Karpas-422 (cell line): ENCODE measurements at regions not wholly inside any gene's neighbourhood (a gene's known extent, or its start where the extent isn't known, plus 50 kb on each side); places are given as distances from the start of the nearest gene placed in this dataset.

Source experiments
- DNase-seq: peaks from one replicate; pipeline ENCODE4 v3.0.0-alpha.2; 2015
- H2AFZ ChIP-seq: fragments of 200-600 bp; sonication (generic); 2 replicates; pipeline ENCODE4 v1.6.1; 2014; ENCODE audit warnings: antibody characterized with exemption, low read length, mixed read lengths
- H3K27ac ChIP-seq: fragments of 200-600 bp; sonication (generic); 2 replicates; pipeline ENCODE4 v1.5.1; 2014; ENCODE audit warnings: mild to moderate bottlenecking, low read length, moderate library complexity
- H3K27me3 ChIP-seq: fragments of 200-600 bp; sonication (generic); 2 replicates; pipeline ENCODE4 v1.6.1; 2014; ENCODE audit warnings: low read length, mixed read lengths
- H3K36me3 ChIP-seq: fragments of 200-600 bp; sonication (generic); 2 replicates; pipeline ENCODE4 v1.6.1; 2014; ENCODE audit warnings: low read length, mixed read lengths; ENCODE audit not compliant: insufficient read depth
- H3K4me1 ChIP-seq: fragments of 200-600 bp; sonication (generic); 2 replicates; pipeline ENCODE4 v1.6.1; 2014; ENCODE audit warnings: mild to moderate bottlenecking, low read length, mixed read lengths
- H3K4me2 ChIP-seq: fragments of 200-600 bp; sonication (generic); 2 replicates; pipeline ENCODE4 v1.6.1; 2014; ENCODE audit warnings: low read length, low read depth, mild to moderate bottlenecking; ENCODE audit not compliant: poor library complexity, severe bottlenecking
- H3K4me3 ChIP-seq: fragments of 200-600 bp; sonication (generic); 2 replicates; pipeline ENCODE4 v1.5.1; 2014; ENCODE audit warnings: mild to moderate bottlenecking, antibody characterized with exemption, low read length, mixed read lengths
- H3K79me2 ChIP-seq: fragments of 200-600 bp; sonication (generic); 2 replicates; pipeline ENCODE4 v1.6.1; 2014; ENCODE audit warnings: mild to moderate bottlenecking, low read length, mixed read lengths
- H3K9ac ChIP-seq: fragments of 200-600 bp; sonication (generic); 2 replicates; pipeline ENCODE4 v1.6.0; 2014; ENCODE audit warnings: low read length
- H3K9me2 ChIP-seq: fragments of 200-600 bp; sonication (generic), shearing (Covaris generic); replicated peaks from 2 replicates; pipeline ENCODE4 v1.6.0; 2014; ENCODE audit warnings: mild to moderate bottlenecking, low read length, moderate library complexity; ENCODE audit not compliant: insufficient read depth
- H3K9me3 ChIP-seq: fragments of 300-700, 200-600 bp; sonication (generic); 2 replicates; pipeline ENCODE4 v1.6.1; 2014; ENCODE audit warnings: low read length, mixed read lengths
- H4K20me1 ChIP-seq: fragments of 200-600 bp; sonication (generic); 2 replicates; pipeline ENCODE4 v1.6.1; 2014; ENCODE audit warnings: mild to moderate bottlenecking, antibody characterized with exemption, low read length, low read depth; ENCODE audit not compliant: insufficient read depth

- peaks cover 98% of the 10 kb centered on the region for H3K4me1 ChIP-seq
Measured at GRCh38 chr5:124647352-124647751, 99.1 kb downstream of the ZNF608 start.

DNA sequence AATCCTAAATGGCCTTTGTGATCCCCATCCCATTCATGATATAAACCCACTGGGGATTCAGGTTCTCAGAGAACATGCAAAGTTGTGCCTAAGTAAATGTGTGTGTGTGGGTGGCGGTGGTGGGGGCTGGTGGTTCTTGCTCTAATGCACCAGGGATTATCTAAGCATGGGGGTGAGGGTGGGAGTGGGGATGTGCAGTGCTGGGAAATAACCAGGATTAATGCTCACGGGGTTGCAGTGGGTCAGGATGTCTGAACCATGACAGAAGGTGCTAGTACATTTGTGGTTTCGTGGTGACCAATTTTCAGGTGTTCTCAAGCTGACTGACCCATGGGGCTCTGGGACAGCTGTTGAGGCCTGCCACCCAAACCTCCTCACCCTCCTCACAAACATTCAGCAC is 101.0 kb downstream of the ZNF608 start:
- no peak overlapping the region for H2AFZ ChIP-seq
- peak; percentile 73 for DNase-seq
- no peaks in the 10 kb centered on the region for H3K36me3 ChIP-seq
- H3K4me1 ChIP-seq, result peaks cover 88% of the 10 kb centered on the region
- no peaks in the 10 kb centered on the region for H3K27me3 ChIP-seq
- H3K9me3 ChIP-seq, result no peaks in the 10 kb centered on the region
- H3K9ac ChIP-seq, result peak overlapping the region; percentile 49
- H4K20me1 ChIP-seq, result no peaks in the 10 kb centered on the region
- H3K27ac ChIP-seq, result peak overlapping the region; percentile 81
- H3K4me2 ChIP-seq, result peak overlapping the region; percentile 55
- H3K4me3 ChIP-seq, result peak overlapping the region; percentile 26; the same call in 1 of the 2 replicates
- no peaks in the 10 kb centered on the region for H3K9me2 ChIP-seq
- no peaks in the 10 kb centered on the region for H3K79me2 ChIP-seq

More at GRCh38 chr5:124647352-124647751, 99.1 kb downstream of the ZNF608 start:
- Histone ChIP-seq H3K27ac (0 out of 2 replicates have a peak overlapping the region, but pooled peaks have one; percentile 81), H3K79me2 (no peaks in the 10 kb centered on the region), H4K20me1 (no peaks in the 10 kb centered on the region), H3K9ac (no peak overlapping the region), H3K27me3 (no peaks in the 10 kb centered on the region), H3K4me2 (peak overlapping the region; percentile 55), H3K4me3 (no peak overlapping the region), H3K9me2 (no peaks in the 10 kb centered on the region), H2AFZ (no peak overlapping the region), H3K9me3 (no peaks in the 10 kb centered on the region), H3K36me3 (no peaks in the 10 kb centered on the region)
- no peak for DNase-seq

- Histone ChIP-seq H4K20me1 (no peaks in the 10 kb centered on the region), H3K9me3 (no peaks in the 10 kb centered on the region), H3K36me3 (no peaks in the 10 kb centered on the region), H3K9me2 (no peaks in the 10 kb centered on the region), H3K4me1 (peaks cover 81% of the 10 kb centered on the region), H2AFZ (no peak overlapping the region), H3K4me2 (peak overlapping the region; percentile 55), H3K4me3 (no peak overlapping the region), H3K27ac (peak overlapping the region; percentile 81), H3K9ac (no peak overlapping the region), H3K79me2 (no peaks in the 10 kb centered on the region), H3K27me3 (no peaks in the 10 kb centered on the region)
- no peak for DNase-seq
Measured at GRCh38 chr5:124644582-124644981, 101.9 kb downstream of the ZNF608 start.

DNA sequence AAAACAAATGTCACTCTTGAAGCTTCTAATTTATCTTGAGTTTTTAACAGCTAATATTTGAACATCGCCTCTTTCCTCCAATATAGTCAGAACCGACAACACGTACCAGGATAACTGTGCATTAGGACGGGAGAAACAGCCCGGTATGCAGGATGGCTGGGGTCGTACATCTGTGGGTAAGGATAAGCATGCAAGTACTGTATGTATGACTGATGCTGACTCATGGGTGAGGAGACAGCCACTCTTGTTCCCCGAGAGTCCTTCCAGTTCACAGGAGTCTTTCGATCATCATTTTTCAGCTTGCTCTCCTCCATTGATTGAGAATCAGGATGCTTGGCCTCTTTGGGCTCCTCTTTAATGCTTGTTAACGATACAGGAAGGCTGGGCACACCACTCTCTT is 102.3 kb downstream of the ZNF608 start:
- Histone ChIP-seq H4K20me1 (no peaks in the 10 kb centered on the region), H3K9me2 (no peaks in the 10 kb centered on the region), H3K27ac (peak overlapping the region; percentile 85; the same call in 1 of the 2 replicates), H3K9ac (no peak overlapping the region), H3K79me2 (no peaks in the 10 kb centered on the region), H3K4me3 (no peak overlapping the region), H3K4me2 (no peak overlapping the region), H3K27me3 (no peaks in the 10 kb centered on the region), H2AFZ (no peak overlapping the region), H3K36me3 (no peaks in the 10 kb centered on the region), H3K4me1 (peaks cover 77% of the 10 kb centered on the region), H3K9me3 (no peaks in the 10 kb centered on the region)
- DNase-seq, result no peak

- H4K20me1 ChIP-seq, result no peaks in the 10 kb centered on the region
- H3K36me3 ChIP-seq, result no peaks in the 10 kb centered on the region
- H3K27me3 ChIP-seq, result no peaks in the 10 kb centered on the region
- H3K9me3 ChIP-seq, result no peaks in the 10 kb centered on the region
- H3K79me2 ChIP-seq, result no peaks in the 10 kb centered on the region
- peak overlapping the region; percentile 85 for H3K27ac ChIP-seq
- no peak overlapping the region for H3K4me3 ChIP-seq
- H3K4me1 ChIP-seq, result peaks cover 69% of the 10 kb centered on the region
- H3K9ac ChIP-seq, result no peak overlapping the region
- no peak for DNase-seq
- no peak overlapping the region for H2AFZ ChIP-seq
- H3K9me2 ChIP-seq, result no peaks in the 10 kb centered on the region
- peak overlapping the region; percentile 48 for H3K4me2 ChIP-seq
Measured at GRCh38 chr5:124643336-124643735, 103.1 kb downstream of the ZNF608 start.

DNA sequence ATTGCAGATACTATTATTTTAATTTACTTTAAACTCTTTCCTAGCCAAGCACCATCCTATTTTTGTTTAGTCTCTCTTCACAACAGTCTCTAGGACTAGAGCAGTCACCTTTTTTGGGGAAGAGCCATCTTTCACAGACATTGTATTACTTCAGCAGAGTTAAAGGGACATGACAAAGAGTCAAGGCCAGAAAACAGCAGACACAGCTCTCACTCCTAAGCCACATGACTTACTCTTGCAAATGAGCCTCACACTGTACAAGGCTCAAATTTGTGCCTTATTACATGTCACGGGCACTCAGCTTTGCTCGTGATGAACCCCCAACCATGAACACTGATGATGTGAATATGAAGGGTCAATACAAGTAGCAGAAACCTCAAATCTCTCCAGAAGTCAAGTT is 104.3 kb downstream of the ZNF608 start:
- peak; percentile 69 for DNase-seq
- H3K9me2 ChIP-seq, result no peaks in the 10 kb centered on the region
- H3K27me3 ChIP-seq, result no peaks in the 10 kb centered on the region
- no peaks in the 10 kb centered on the region for H3K36me3 ChIP-seq
- peaks cover 57% of the 10 kb centered on the region for H3K4me1 ChIP-seq
- H2AFZ ChIP-seq, result peak overlapping the region; percentile 8; the same call in 1 of the 2 replicates
- H3K79me2 ChIP-seq, result no peaks in the 10 kb centered on the region
- no peaks in the 10 kb centered on the region for H4K20me1 ChIP-seq
- peak overlapping the region; percentile 36 for H3K9ac ChIP-seq
- H3K4me2 ChIP-seq, result peak overlapping the region; percentile 48
- H3K4me3 ChIP-seq, result 0 out of 2 replicates have a peak overlapping the region, but pooled peaks have one; percentile 7
- no peaks in the 10 kb centered on the region for H3K9me3 ChIP-seq
- peak overlapping the region; percentile 85 for H3K27ac ChIP-seq

GRCh38 chr5:124641154-124641792 is 105.2 kb downstream of the ZNF608 start:
- H3K36me3 ChIP-seq, result no peaks in the 10 kb centered on the region
- no peak overlapping the region for H3K9ac ChIP-seq
- no peaks in the 10 kb centered on the region for H3K79me2 ChIP-seq
- peak overlapping the region; percentile 85 for H3K27ac ChIP-seq
- peaks cover 49% of the 10 kb centered on the region for H3K4me1 ChIP-seq
- no peak overlapping the region for H3K4me3 ChIP-seq
- H4K20me1 ChIP-seq, result no peaks in the 10 kb centered on the region
- H3K4me2 ChIP-seq, result peak overlapping the region; percentile 48
- H3K9me2 ChIP-seq, result no peaks in the 10 kb centered on the region
- H3K27me3 ChIP-seq, result no peaks in the 10 kb centered on the region
- no peak for DNase-seq
- no peak overlapping the region for H2AFZ ChIP-seq
- H3K9me3 ChIP-seq, result no peaks in the 10 kb centered on the region

- H3K9me3 ChIP-seq, result no peaks in the 10 kb centered on the region
Measured at GRCh38 chr5:124639095-124639665, 107.3 kb downstream of the ZNF608 start.

More at GRCh38 chr5:124639095-124639665, 107.3 kb downstream of the ZNF608 start:
- H3K4me2 ChIP-seq, result no peak overlapping the region
- no peak overlapping the region for H3K4me3 ChIP-seq
- H3K79me2 ChIP-seq, result no peaks in the 10 kb centered on the region
- no peaks in the 10 kb centered on the region for H4K20me1 ChIP-seq
- no peaks in the 10 kb centered on the region for H3K36me3 ChIP-seq
- no peak overlapping the region for H3K27ac ChIP-seq
- no peak overlapping the region for H2AFZ ChIP-seq
- no peaks in the 10 kb centered on the region for H3K9me2 ChIP-seq
- no peak for DNase-seq
- peaks cover 28% of the 10 kb centered on the region for H3K4me1 ChIP-seq
- H3K9ac ChIP-seq, result no peak overlapping the region
- no peaks in the 10 kb centered on the region for H3K27me3 ChIP-seq
